Germinal center (tissue), 1 donor: ENCODE measurements at regions not wholly inside any gene's neighbourhood (a gene's known extent, or its start where the extent isn't known, plus 50 kb on each side); places are given as distances from the start of the nearest gene placed in this dataset.

Experiments
- DNase-seq: peaks from one replicate; pipeline ENCODE4 v3.0.0; 2012; ENCODE audit warnings: mixed read lengths, low spot score

DNA sequence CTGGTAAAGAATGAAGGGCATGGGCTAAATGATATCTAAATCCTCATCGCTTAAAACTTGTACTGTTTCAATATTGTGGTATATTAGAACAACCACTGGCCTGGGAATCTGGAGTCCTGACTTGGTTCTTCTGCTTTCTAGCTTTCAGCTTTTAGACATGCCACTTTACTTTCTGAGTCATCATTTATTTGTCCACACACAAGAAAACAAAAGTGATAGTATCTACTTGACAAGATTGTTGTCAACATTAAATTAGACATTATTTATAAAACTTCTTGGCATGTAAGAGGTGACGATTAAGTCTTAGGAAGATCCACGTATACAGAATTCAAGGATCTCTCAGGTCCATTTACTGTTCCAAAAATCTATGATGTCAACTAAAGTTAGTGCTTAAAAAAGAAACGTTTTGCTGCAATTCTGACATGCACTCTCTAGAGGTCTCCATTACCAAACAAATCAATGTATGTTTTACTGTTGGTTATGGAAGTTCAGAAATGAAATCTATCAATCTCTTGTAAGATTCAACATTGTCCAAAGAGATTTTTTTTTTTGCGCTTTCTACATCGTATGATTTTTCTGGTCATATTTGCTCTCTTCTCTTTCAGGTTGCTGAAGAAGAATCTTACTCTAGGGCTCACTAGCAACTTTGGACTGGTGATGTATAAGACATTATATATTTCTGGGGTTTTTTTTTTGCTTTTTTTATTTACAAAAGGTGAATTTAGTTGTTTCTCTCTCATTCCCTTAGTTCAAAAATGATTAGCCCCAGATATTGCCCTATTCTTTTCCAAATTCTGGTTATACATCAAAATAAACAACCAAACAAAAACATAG lies 53.6 kb upstream of the DYNC1I1 start:
- DNase-seq, result no peak

- no peak for DNase-seq
Observed at GRCh38 chr7:95716357-95717122, 55.8 kb upstream of the DYNC1I1 start.

GRCh38 chr7:95715274-95715673 lies 57.1 kb upstream of the DYNC1I1 start:
- no peak for DNase-seq

DNA sequence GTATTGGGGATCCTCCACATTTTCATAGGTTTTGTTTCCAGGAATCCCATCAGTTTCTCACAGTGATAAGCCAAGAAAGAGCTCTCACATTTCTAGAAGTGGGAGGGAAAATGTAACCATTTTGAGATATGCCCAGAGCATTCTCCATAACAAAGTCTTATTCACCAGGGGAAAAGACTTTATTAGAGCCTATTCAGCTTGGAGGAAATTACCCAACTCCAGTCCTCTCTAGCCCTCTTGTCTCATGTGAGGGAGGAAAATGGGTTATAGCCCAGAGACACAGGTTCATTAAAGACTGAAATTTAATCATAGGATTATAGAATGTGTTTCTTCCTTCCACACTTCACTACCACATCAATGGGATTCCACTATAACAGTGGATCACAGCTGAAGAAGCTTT lies 61.6 kb upstream of the DYNC1I1 start:
- no peak for DNase-seq

- DNase-seq, result no peak
Observed at GRCh38 chr7:95700917-95701316, 71.4 kb upstream of the DYNC1I1 start.

- DNase-seq, result no peak
Observed at GRCh38 chr7:95694334-95694733, 78.0 kb upstream of the DYNC1I1 start.

- DNase-seq, result no peak
Observed at GRCh38 chr7:95693551-95694333, 78.6 kb upstream of the DYNC1I1 start.

- no peak for DNase-seq
Observed at GRCh38 chr7:95691464-95691863, 80.9 kb upstream of the DYNC1I1 start.

GRCh38 chr7:95690367-95690947 lies 81.9 kb upstream of the DYNC1I1 start:
- peak; percentile 9 for DNase-seq

- no peak for DNase-seq
Observed at GRCh38 chr7:95688931-95689495, 83.3 kb upstream of the DYNC1I1 start.

GRCh38 chr7:95687759-95688343 lies 84.5 kb upstream of the DYNC1I1 start:
- DNase-seq, result no peak

- no peak for DNase-seq
Observed at GRCh38 chr7:95686109-95686508, 86.2 kb upstream of the DYNC1I1 start.

DNA sequence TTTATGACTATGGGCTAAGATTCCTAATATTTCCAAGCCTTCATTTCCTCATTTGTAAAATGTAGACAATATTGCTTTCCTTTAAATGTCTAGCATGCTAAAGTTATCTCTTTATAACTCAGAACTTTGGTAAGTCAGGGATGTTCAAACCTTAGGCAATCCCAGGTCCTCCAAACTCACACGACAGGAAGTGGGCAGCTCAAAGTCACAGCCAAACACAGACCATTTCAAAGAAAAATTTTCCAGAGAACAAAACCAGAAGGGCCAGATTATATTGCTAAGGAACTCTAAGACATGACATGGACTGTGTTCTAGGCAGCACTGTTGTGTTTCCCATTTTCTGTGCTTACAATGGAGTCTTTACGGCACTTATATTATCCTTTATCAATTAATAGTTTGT lies 87.8 kb upstream of the DYNC1I1 start:
- DNase-seq, result no peak

DNA sequence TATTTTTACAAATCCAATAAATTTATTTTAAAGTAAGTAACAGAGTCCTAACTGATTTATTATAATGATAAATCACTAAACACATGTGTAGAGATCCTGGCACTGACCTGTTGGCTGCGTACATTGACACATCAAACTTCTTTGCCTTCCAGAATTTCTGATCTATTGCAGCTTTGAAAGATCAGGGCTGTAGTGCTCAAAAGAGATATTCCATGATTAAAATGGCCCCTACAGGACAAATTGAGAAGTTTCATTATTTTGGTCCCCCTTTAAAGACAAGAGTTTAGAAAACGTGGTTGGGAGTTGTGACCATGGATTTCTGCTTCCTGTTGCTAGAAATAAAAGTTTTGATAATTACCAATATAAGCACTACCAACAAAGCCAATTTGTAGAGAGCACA lies 87.7 kb upstream of the PDK4 start:
- no peak for DNase-seq

DNA sequence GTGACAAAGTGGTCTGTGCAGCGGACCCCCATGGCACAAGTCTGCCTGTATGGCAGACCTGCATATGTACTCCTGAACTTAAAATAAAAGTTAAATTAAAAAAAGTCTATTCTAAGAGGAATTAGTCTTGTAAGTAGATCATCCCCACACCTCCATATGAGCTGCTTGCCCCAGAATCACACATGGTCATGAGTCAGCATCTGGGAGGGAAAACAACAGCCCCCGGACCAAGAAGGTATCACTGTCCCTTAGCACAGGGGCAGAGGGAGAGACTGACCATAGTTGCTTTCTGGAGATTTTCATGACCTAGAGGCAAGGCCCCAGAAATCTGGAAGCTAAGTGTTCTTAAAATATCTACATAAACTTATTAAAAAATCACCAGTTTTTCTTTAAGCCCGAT lies 86.6 kb upstream of the PDK4 start:
- DNase-seq, result no peak

- DNase-seq, result no peak
Observed at GRCh38 chr7:95676691-95677090, 80.4 kb upstream of the PDK4 start.

DNA sequence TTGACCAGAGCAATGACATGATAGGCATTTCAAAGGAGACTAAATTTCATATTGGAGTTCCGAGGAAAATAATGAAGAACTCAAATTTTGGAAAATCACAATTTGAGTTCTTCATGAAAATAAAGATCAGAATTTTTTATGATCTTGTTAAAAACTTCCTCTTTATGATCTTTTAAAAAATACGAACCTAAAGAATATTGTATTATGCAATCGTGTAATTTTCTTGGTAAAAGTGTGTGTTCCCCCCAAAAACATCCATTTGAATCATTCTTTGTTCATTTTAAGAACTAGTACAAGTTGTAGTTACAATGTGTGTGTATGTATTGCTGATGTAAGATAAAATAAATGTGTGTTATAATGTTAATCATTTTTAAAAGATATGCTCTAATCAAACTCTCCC lies 79.3 kb upstream of the PDK4 start:
- no peak for DNase-seq

DNA sequence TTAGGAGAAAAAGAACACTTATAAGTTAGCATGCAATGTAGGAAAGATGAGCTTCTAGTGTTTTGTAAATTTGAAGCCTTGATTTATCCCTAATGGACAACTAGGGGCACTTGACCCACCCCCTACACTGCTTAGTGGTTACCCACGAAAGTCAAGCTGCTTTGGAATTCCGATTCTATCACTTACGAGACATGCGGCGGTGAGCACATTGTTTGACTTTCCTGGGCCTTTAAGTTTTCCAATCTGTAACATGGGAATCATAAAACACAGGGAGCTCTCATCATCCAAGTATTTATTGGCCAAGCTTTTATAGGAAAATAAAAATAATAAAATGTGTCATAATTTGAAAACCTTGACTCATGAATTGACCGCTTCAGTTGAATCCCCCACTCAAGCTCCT lies 78.7 kb upstream of the PDK4 start:
- no peak for DNase-seq

GRCh38 chr7:95674101-95674500 lies 77.8 kb upstream of the PDK4 start:
- DNase-seq, result no peak

DNA sequence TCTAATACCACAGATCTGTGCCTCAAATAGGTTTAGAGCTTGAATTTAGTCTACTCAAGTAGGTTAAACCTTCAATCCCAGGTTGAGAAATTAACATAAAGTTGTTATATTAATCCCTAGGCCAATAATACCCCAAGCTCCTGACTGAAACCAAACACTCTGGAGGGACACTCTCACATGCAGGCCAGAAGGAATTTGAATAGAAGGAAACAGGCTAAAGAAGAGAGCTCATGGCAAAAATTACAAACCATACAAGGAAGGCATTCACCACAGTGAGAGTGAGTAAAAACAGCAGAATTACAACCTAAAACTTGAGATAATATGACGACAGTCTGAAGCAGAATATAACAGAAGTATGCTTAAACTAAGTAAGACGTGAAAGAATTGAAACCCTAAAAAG lies 76.1 kb upstream of the PDK4 start:
- DNase-seq, result no peak

DNA sequence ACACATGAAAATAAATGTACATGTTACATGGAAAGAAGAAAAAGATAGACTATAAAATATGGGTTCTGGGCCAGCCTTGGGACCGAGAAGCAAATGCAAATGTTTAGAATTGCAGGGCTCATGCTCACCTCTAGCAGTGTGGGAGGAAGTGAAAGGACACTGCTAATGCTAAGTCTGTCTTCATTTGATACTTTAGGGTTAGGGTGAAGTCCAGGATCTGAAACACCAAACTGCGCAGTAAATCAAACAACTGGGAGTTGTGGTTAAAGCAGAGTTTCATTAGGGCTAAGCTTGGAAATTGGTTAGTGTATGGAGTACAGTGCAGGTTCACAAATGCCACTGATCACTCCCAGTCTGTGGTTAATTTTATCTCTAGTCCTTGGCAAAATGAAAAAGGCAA lies 73.2 kb upstream of the PDK4 start:
- no peak for DNase-seq
